Left colon (tissue), 2 donors: ENCODE measurements at regions not wholly inside any gene's neighbourhood (a gene's known extent, or its start where the extent isn't known, plus 50 kb on each side); places are given as distances from the start of the nearest gene placed in this dataset.

Experiments
- ATAC-seq: fragments of 200-7000 bp; cut with Tn5 transposase; one replicate; pipeline ENCODE4 v1.9.1; 2020; ENCODE audit warnings: mild to moderate bottlenecking, moderate library complexity
- DNase-seq, 2 donors: peaks; one replicate each; pipeline ENCODE4 v3.0.0-alpha.2; 2020
- intact Hi-C, 2 donors: fragments of 100-400 bp; cut with DNase I in 1 of 2; cut with micrococcal nuclease in 1 of 2; formaldehyde crosslinking; loops; one replicate each; pipeline versions ENCODE4 v1.11.2 to v1.14.0; 2022; cut with DNase I, micrococcal nuclease
- donor health status: DM: no; HTN: no; CAD: no.
- donor health status: DM: yes; HTN: yes; CAD: no.

- ATAC-seq = no peak
- intact Hi-C loops = no loop called here
- DNase-seq = no peak
Measured at GRCh38 chr13:79108914-79109643, 297.0 kb downstream of the RBM26 start.

- intact Hi-C loops = no loop called here
- DNase-seq (no peak), ATAC-seq (no peak)
Measured at GRCh38 chr13:79098596-79098995, 307.5 kb downstream of the RBM26 start.

GRCh38 chr13:79097201-79097600 lies 308.9 kb downstream of the RBM26 start:
- DNase-seq (no peak), ATAC-seq (no peak)
- intact Hi-C loops = no loop called here

GRCh38 chr13:79096099-79096498 lies 310.0 kb downstream of the RBM26 start:
- DNase-seq (no peak), ATAC-seq (no peak)
- intact Hi-C loops = no loop called here

- no peak for ATAC-seq
- DNase-seq = no peak
- intact Hi-C loops = no loop called here
Measured at GRCh38 chr13:79090552-79091124, 315.4 kb downstream of the RBM26 start.

GRCh38 chr13:79084802-79085424 lies 321.1 kb downstream of the RBM26 start:
- intact Hi-C loops = no loop called here
- no peak for DNase-seq
- no peak for ATAC-seq

GRCh38 chr13:79081942-79082341 lies 324.1 kb downstream of the RBM26 start:
- intact Hi-C loops = no loop called here
- DNase-seq (no peak), ATAC-seq (no peak)

- ATAC-seq = no peak
- peak in 1 of 2 donors; percentile 2 for DNase-seq
- intact Hi-C loops = no loop called here
Measured at GRCh38 chr13:79079351-79079839, 326.7 kb downstream of the RBM26 start.

- intact Hi-C loops = no loop called here
- ATAC-seq (no peak), DNase-seq (no peak)
Measured at GRCh38 chr13:79075703-79076102, 330.4 kb downstream of the RBM26 start.

- DNase-seq (no peak), ATAC-seq (no peak)
- intact Hi-C loops = no loop called here
Measured at GRCh38 chr13:79070343-79070974, 335.6 kb downstream of the RBM26 start.

- ATAC-seq = no peak
- DNase-seq = no peak
- intact Hi-C loops = no loop called here
Measured at GRCh38 chr13:79062291-79062690, 343.8 kb downstream of the RBM26 start.

- intact Hi-C loops = no loop called here
- no peak for DNase-seq
- no peak for ATAC-seq
Measured at GRCh38 chr13:79060216-79060615, 345.8 kb downstream of the RBM26 start.

GRCh38 chr13:79056706-79057105 lies 349.3 kb downstream of the RBM26 start:
- intact Hi-C loops = no loop called here
- DNase-seq = no peak
- ATAC-seq = no peak

- ATAC-seq (no peak), DNase-seq (no peak)
- intact Hi-C loops = no loop called here
Measured at GRCh38 chr13:79051472-79051871, 354.6 kb downstream of the RBM26 start.

- ATAC-seq (no peak), DNase-seq (no peak)
- intact Hi-C loops = no loop called here
Measured at GRCh38 chr13:79044415-79044814, 361.6 kb downstream of the RBM26 start.

- DNase-seq (no peak), ATAC-seq (no peak)
- intact Hi-C loops = no loop called here
Measured at GRCh38 chr13:79043208-79043607, 362.8 kb downstream of the RBM26 start.

- ATAC-seq (no peak), DNase-seq (no peak)
- intact Hi-C loops = no loop called here
Measured at GRCh38 chr13:79037197-79037596, 368.9 kb downstream of the RBM26 start.

GRCh38 chr13:79034341-79034740 lies 371.7 kb downstream of the RBM26 start:
- no peak for ATAC-seq
- DNase-seq = no peak
- intact Hi-C loops = no loop called here

GRCh38 chr13:79030513-79030912 lies 371.6 kb upstream of the OBI1 start:
- no peak for ATAC-seq
- intact Hi-C loops = no loop called here
- DNase-seq = no peak

- intact Hi-C loops = no loop called here
- DNase-seq = no peak
- no peak for ATAC-seq
Measured at GRCh38 chr13:79018166-79018565, 359.2 kb upstream of the OBI1 start.
